ENCODE measurements at regions not wholly inside any gene's neighbourhood (a gene's known extent, or its start where the extent isn't known, plus 50 kb on each side); places are given as distances from the start of the nearest gene placed in this dataset.

- DNase-seq = no peak
Observed at GRCh38 chr14:97916100-97916499, 1118.9 kb downstream of the VRK1 start.

- no peak for DNase-seq
Observed at GRCh38 chr14:97916669-97917568, 1119.7 kb downstream of the VRK1 start.

GRCh38 chr14:97920201-97920600 is 1123.0 kb downstream of the VRK1 start:
- DNase-seq = no peak

GRCh38 chr14:97921296-97921695 is 1124.1 kb downstream of the VRK1 start:
- no peak for DNase-seq

GRCh38 chr14:97924922-97925613 is 1127.9 kb downstream of the VRK1 start:
- DNase-seq = no peak

- no peak for DNase-seq
Observed at GRCh38 chr14:97930166-97930565, 1133.0 kb downstream of the VRK1 start.

GRCh38 chr14:97931273-97931672 is 1134.1 kb downstream of the VRK1 start:
- no peak for DNase-seq

GRCh38 chr14:97942921-97943320 is 1145.7 kb downstream of the VRK1 start:
- no peak for DNase-seq

GRCh38 chr14:97943619-97944018 is 1146.4 kb downstream of the VRK1 start:
- DNase-seq = no peak

- no peak for DNase-seq
Observed at GRCh38 chr14:97944380-97944779, 1147.2 kb downstream of the VRK1 start.

- no peak for DNase-seq
Observed at GRCh38 chr14:97945631-97946030, 1148.4 kb downstream of the VRK1 start.

GRCh38 chr14:97946240-97946639 is 1149.1 kb downstream of the VRK1 start:
- DNase-seq = no peak

- DNase-seq = no peak
Observed at GRCh38 chr14:97946641-97947040, 1149.5 kb downstream of the VRK1 start.

GRCh38 chr14:97948841-97949240 is 1151.7 kb downstream of the VRK1 start:
- DNase-seq = no peak

- no peak for DNase-seq
Observed at GRCh38 chr14:97956581-97957340, 1159.6 kb downstream of the VRK1 start.

- DNase-seq = no peak
Observed at GRCh38 chr14:97959251-97959650, 1162.1 kb downstream of the VRK1 start.

- DNase-seq = no peak
Observed at GRCh38 chr14:97960436-97960835, 1163.3 kb downstream of the VRK1 start.

- DNase-seq = no peak
Observed at GRCh38 chr14:97970222-97970621, 1173.0 kb downstream of the VRK1 start.

- no peak for DNase-seq
Observed at GRCh38 chr14:97975216-97975615, 1178.0 kb downstream of the VRK1 start.

- no peak for DNase-seq
Observed at GRCh38 chr14:97975962-97976361, 1178.8 kb downstream of the VRK1 start.

- no peak for DNase-seq
Observed at GRCh38 chr14:97976861-97977260, 1179.7 kb downstream of the VRK1 start.

GRCh38 chr14:97977651-97978261 is 1180.6 kb downstream of the VRK1 start:
- peak; percentile 96 for DNase-seq

GRCh38 chr14:97978341-97978740 is 1181.2 kb downstream of the VRK1 start:
- DNase-seq = peak; percentile 92

Measured in NCI-H1105 treated with DMSO at 0.1 percent for 48 hours (cell line).